BE2C (cell line): ENCODE measurements at regions not wholly inside any gene's neighbourhood (a gene's known extent, or its start where the extent isn't known, plus 50 kb on each side); places are given as distances from the start of the nearest gene placed in this dataset.

Source experiments
- DNase-seq: peaks from one replicate; pipeline ENCODE4 v3.0.0-alpha.2; 2020
- H3K27me3 ChIP-seq: fragments of 250-450 bp; sonication (Bioruptor Pico); 2 replicates; pipeline ENCODE4 v1.5.1; 2020; ENCODE audit warnings: mild to moderate bottlenecking
- H3K36me3 ChIP-seq: fragments of 250-450 bp; sonication (Bioruptor Pico); 2 replicates; pipeline ENCODE4 v1.5.1; 2020; ENCODE audit warnings: mild to moderate bottlenecking
- H3K4me1 ChIP-seq: fragments of 250-450 bp; sonication (Bioruptor Pico); 2 replicates; pipeline ENCODE4 v1.5.1; 2020
- H3K4me3 ChIP-seq: 2 replicates; pipeline ENCODE4 v1.5.1; 2011; ENCODE audit warnings: low read depth, low read length
- H3K9me3 ChIP-seq: fragments of 250-450 bp; sonication (Bioruptor Pico); 2 replicates; pipeline ENCODE4 v1.5.1; 2020
- CTCF ChIP-seq: IDR thresholded peaks from 2 replicates; pipeline ENCODE4 v1.5.1; 2012; ENCODE audit warnings: mild to moderate bottlenecking, low read depth, low read length

DNA sequence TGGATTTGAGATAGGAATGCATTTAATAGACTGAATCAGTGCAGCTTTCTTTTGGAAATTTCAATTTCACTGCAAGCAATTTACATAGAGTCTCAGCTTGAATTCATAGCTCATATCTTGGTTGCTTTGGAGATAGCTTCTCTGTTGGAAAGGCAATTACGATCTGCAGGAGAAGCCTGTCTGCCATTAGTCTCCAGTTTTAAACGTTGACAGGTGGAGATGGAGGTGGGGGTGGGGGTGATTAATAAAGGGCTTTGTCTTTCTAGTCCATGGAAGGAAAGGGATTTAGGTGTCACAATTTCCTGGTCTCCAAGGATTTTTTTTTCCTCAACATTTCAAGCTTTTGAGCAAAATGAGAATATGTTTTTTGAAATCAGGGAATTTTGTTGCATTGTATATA, 184.7 kb downstream of the CARTPT start:
- Histone ChIP-seq H3K4me1 (peaks cover 19% of the 10 kb centered on the region), H3K27me3 (no peaks in the 10 kb centered on the region), H3K9me3 (no peaks in the 10 kb centered on the region; the same call in 1 of the 2 replicates), H3K4me3 (no peak overlapping the region), H3K36me3 (no peaks in the 10 kb centered on the region)
- no peak for TF ChIP-seq CTCF
- no peak for DNase-seq

DNA sequence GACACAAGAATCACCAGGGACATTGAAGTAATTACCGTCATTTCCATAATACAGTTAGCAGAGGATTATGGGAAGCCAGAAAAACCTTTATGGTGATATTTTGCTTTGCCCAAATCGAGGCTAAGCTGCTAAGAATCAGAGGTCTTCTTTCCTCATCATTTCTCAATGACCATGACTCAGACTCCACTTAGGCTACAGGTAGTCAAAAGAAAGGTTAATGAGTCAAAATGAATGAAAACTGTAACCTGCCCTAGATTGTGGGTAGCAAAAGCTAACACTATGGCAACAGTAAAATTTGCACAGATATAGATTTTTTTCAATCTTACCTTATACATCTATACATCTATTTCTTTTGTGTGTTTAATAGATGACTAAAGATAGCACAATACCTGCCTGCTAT, 185.8 kb downstream of the CARTPT start:
- no peaks in the 10 kb centered on the region for H3K36me3 ChIP-seq
- no peaks in the 10 kb centered on the region for H3K27me3 ChIP-seq
- no peak for TF ChIP-seq CTCF
- DNase-seq, result no peak
- H3K4me1 ChIP-seq, result peaks cover 19% of the 10 kb centered on the region
- no peaks in the 10 kb centered on the region; the same call in 1 of the 2 replicates for H3K9me3 ChIP-seq
- no peak overlapping the region for H3K4me3 ChIP-seq

DNA sequence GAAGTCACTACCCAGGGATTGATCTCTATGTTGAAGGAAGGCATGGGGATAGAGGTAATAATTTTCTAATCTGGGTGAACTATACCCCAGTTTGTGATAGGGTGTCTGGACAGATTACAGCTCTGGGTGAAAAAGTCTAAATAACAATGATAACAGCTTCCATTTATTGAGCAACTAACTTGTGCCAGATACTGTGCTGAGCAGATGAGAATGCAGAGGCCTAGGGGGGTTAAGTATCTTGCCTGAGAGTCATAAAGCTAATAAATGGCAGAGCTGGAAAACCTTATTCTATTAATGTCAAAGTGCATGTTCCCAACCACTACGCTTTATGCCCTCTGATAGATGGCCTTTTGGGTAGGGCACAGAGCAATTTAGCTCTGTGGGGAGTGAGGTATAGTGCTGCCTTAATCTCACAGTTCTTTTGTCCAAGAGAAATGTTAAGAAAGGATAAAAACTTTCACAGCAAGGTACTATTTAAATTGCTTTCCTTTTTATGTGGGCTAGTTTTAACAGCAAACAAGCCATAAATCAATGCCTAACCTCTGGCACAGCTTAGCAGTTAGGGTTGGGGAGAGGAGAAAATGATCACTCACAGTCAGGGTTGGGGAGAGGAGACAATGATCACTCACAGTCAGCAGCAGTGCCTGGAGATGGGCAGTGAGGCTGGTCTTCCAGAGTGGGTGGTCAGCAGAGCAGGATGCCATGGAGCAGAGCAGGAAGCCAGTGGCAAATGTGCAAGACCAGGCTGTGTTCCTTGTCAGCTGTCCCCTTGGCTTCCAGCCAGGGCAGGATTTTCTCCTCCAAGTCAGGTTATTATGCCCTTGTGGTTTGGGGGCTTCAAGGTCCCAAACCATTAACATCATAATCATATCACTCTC, 187.0 kb downstream of the CARTPT start:
- H3K36me3 ChIP-seq, result no peaks in the 10 kb centered on the region
- no peaks in the 10 kb centered on the region; the same call in 1 of the 2 replicates for H3K9me3 ChIP-seq
- no peak overlapping the region for H3K4me3 ChIP-seq
- H3K4me1 ChIP-seq, result peaks cover 19% of the 10 kb centered on the region
- H3K27me3 ChIP-seq, result no peaks in the 10 kb centered on the region
- no peak for TF ChIP-seq CTCF
- DNase-seq, result peak; percentile 68

GRCh38 chr5:71907001-71907588, 188.0 kb downstream of the CARTPT start:
- Histone ChIP-seq H3K36me3 (no peaks in the 10 kb centered on the region), H3K27me3 (no peaks in the 10 kb centered on the region), H3K9me3 (no peaks in the 10 kb centered on the region; the same call in 1 of the 2 replicates), H3K4me1 (peaks cover 19% of the 10 kb centered on the region), H3K4me3 (no peak overlapping the region)
- no peak for TF ChIP-seq CTCF
- DNase-seq, result no peak

GRCh38 chr5:71907608-71908145, 188.6 kb downstream of the CARTPT start:
- H3K4me1 ChIP-seq, result peaks cover 19% of the 10 kb centered on the region
- no peak overlapping the region for H3K4me3 ChIP-seq
- no peak for TF ChIP-seq CTCF
- no peak for DNase-seq
- H3K36me3 ChIP-seq, result no peaks in the 10 kb centered on the region
- no peaks in the 10 kb centered on the region for H3K27me3 ChIP-seq
- no peaks in the 10 kb centered on the region; the same call in 1 of the 2 replicates for H3K9me3 ChIP-seq
